ENCODE measurements at regions not wholly inside any gene's neighbourhood (a gene's known extent, or its start where the extent isn't known, plus 50 kb on each side); places are given as distances from the start of the nearest gene placed in this dataset.

- H3K27me3 ChIP-seq = no peaks in the 10 kb centered on the region
- no peak overlapping the region for H3K4me3 ChIP-seq
- TF ChIP-seq, protein P1, sequence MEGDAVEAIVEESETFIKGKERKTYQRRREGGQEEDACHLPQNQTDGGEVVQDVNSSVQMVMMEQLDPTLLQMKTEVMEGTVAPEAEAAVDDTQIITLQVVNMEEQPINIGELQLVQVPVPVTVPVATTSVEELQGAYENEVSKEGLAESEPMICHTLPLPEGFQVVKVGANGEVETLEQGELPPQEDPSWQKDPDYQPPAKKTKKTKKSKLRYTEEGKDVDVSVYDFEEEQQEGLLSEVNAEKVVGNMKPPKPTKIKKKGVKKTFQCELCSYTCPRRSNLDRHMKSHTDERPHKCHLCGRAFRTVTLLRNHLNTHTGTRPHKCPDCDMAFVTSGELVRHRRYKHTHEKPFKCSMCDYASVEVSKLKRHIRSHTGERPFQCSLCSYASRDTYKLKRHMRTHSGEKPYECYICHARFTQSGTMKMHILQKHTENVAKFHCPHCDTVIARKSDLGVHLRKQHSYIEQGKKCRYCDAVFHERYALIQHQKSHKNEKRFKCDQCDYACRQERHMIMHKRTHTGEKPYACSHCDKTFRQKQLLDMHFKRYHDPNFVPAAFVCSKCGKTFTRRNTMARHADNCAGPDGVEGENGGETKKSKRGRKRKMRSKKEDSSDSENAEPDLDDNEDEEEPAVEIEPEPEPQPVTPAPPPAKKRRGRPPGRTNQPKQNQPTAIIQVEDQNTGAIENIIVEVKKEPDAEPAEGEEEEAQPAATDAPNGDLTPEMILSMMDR (IDR thresholded peaks at IDR 0.05) = no peak
- no peak overlapping the region for H3K27ac ChIP-seq
- WGBS, 2 donors = 78 to 80% methylated on average over 2 of the region's 2 CpGs
- no peak for ATAC-seq
- no peaks in the 10 kb centered on the region for H3K9me3 ChIP-seq
- no peaks in the 10 kb centered on the region for H3K4me1 ChIP-seq
- intact Hi-C loops (cut with DNase I) = no loop called here
- DNase-seq = no peak
- H3K36me3 ChIP-seq = no peaks in the 10 kb centered on the region
These were observed 269.7 kb downstream of the ISL1 start for GRCh38 chr5:51652980-51653379.

DNA sequence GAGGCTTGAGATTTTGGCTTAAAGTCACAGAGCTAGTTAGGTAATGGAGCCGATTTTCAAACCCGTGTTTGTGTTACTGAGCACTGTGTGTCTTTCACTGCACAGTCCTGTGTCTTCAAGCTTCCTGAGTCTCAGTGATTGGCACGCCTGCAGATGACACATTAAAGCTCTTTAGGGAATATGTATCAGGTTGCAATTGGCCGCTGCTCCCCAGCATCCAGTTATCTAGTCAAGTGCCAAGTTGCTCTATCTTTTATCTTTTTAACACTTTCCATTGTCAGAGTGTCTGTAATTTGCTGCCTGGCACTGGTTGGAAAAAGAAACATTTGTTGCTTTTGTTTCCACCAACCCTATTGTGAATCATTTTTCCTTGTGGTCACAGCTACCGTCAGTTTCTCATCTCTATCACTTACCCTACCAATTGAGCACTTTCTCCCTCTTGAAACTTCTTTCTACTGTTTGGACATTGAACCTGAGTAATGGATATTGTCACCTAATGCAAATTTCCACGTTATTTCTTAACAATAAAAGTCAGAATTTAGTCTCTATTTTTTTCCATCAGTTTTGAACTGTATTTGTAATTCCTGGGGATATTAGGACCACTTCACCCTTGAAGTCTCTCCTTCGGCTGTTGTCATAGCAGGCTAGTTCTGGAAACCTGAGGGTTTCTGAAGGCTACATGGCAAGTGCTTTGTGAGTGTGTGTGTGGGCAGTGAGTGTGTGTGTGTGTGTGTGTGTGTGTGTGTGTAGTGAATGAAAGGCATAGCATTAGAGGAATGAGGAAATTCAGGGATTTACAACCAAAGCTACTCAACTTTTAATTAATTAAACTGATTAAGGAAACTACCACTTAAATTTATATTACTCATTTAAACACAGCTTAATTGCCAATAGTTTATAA lies 274.3 kb downstream of the ISL1 start:
- Histone ChIP-seq H3K27me3 (no peaks in the 10 kb centered on the region), H3K27ac (no peak overlapping the region), H3K9me3 (no peaks in the 10 kb centered on the region), H3K36me3 (no peaks in the 10 kb centered on the region), H3K4me1 (no peaks in the 10 kb centered on the region), H3K4me3 (no peak overlapping the region)
- TF ChIP-seq, protein P1 (IDR thresholded peaks at IDR 0.05) = no peak
- DNase-seq = no peak
- no peak for ATAC-seq
- intact Hi-C loops (cut with DNase I) = no loop called here
- WGBS, 2 donors = 38 to 39% methylated on average over 7 of the region's 7 CpGs

- intact Hi-C loops (cut with DNase I) = no loop called here
- H3K27me3 ChIP-seq = no peaks in the 10 kb centered on the region
- no peak overlapping the region for H3K4me3 ChIP-seq
- H3K36me3 ChIP-seq = no peaks in the 10 kb centered on the region
- TF ChIP-seq, protein P1 (IDR thresholded peaks at IDR 0.05) = no peak
- peaks cover 0 to 3% (median 0%) of the 10 kb centered on the region in 11 donors for H3K9me3 ChIP-seq
- DNase-seq = no peak
- 39 to 44% methylated on average over 2 of the region's 2 CpGs for WGBS, 2 donors
- no peak for ATAC-seq
- H3K4me1 ChIP-seq = no peaks in the 10 kb centered on the region
- H3K27ac ChIP-seq = no peak overlapping the region
These were observed 278.5 kb downstream of the ISL1 start for GRCh38 chr5:51661646-51662265.

GRCh38 chr5:51664491-51665250 lies 281.4 kb downstream of the ISL1 start:
- 58 to 59% methylated on average over 4 of the region's 4 CpGs for WGBS, 2 donors
- Histone ChIP-seq H3K27me3 (no peaks in the 10 kb centered on the region), H3K9me3 (peaks cover 0 to 6% (median 0%) of the 10 kb centered on the region in 11 donors), H3K4me1 (no peaks in the 10 kb centered on the region), H3K27ac (no peak overlapping the region), H3K36me3 (no peaks in the 10 kb centered on the region), H3K4me3 (no peak overlapping the region)
- intact Hi-C loops (cut with DNase I) = no loop called here
- ATAC-seq (no peak), DNase-seq (no peak)
- TF ChIP-seq, protein P1 (IDR thresholded peaks at IDR 0.05) = no peak

Measured in heart right ventricle (tissue), 16 donors.